GM19025 (cell line): ENCODE measurements at regions not wholly inside any gene's neighbourhood (a gene's known extent, or its start where the extent isn't known, plus 50 kb on each side); places are given as distances from the start of the nearest gene placed in this dataset.

Experiments used
- ATAC-seq: cut with Tn5 transposase; IDR thresholded peaks from one replicate; pipeline ENCODE4 v1.9.1; 2021; ENCODE audit warnings: mild to moderate bottlenecking, low read depth, moderate library complexity; ENCODE audit not compliant: unreplicated experiment

GRCh38 chr6:14981960-14982359 is 263.9 kb upstream of the JARID2 start:
- ATAC-seq: no peak

- no peak for ATAC-seq
Observed at GRCh38 chr6:14983599-14984518, 262.0 kb upstream of the JARID2 start.

- no peak for ATAC-seq
Observed at GRCh38 chr6:14984519-14984853, 261.4 kb upstream of the JARID2 start.

- ATAC-seq: no peak
Observed at GRCh38 chr6:14985366-14985765, 260.5 kb upstream of the JARID2 start.

GRCh38 chr6:14986370-14986769 is 259.5 kb upstream of the JARID2 start:
- ATAC-seq: no peak

- no peak for ATAC-seq
Observed at GRCh38 chr6:14987490-14987889, 258.4 kb upstream of the JARID2 start.

GRCh38 chr6:14992382-14992781 is 253.5 kb upstream of the JARID2 start:
- ATAC-seq: no peak

GRCh38 chr6:14995208-14995607 is 250.7 kb upstream of the JARID2 start:
- no peak for ATAC-seq

GRCh38 chr6:14995966-14996602 is 249.8 kb upstream of the JARID2 start:
- no peak for ATAC-seq

GRCh38 chr6:14996892-14997291 is 249.0 kb upstream of the JARID2 start:
- ATAC-seq: no peak

GRCh38 chr6:14997507-14997906 is 248.4 kb upstream of the JARID2 start:
- ATAC-seq: no peak

- no peak for ATAC-seq
Observed at GRCh38 chr6:14999106-14999505, 246.8 kb upstream of the JARID2 start.

GRCh38 chr6:15001326-15001910 is 244.5 kb upstream of the JARID2 start:
- no peak for ATAC-seq

- ATAC-seq: no peak
Observed at GRCh38 chr6:15008269-15008668, 237.6 kb upstream of the JARID2 start.

- ATAC-seq: no peak
Observed at GRCh38 chr6:15014958-15015357, 230.9 kb upstream of the JARID2 start.

- ATAC-seq: no peak
Observed at GRCh38 chr6:15016813-15017212, 229.1 kb upstream of the JARID2 start.

- no peak for ATAC-seq
Observed at GRCh38 chr6:15017261-15017660, 228.6 kb upstream of the JARID2 start.

GRCh38 chr6:15017803-15018202 is 228.1 kb upstream of the JARID2 start:
- ATAC-seq: no peak

- no peak for ATAC-seq
Observed at GRCh38 chr6:15020119-15020770, 225.6 kb upstream of the JARID2 start.

- no peak for ATAC-seq
Observed at GRCh38 chr6:15021074-15021473, 224.8 kb upstream of the JARID2 start.

GRCh38 chr6:15023018-15023417 is 222.9 kb upstream of the JARID2 start:
- peak; percentile 25 for ATAC-seq
